Osteoblast (primary cell): ENCODE measurements at regions not wholly inside any gene's neighbourhood (a gene's known extent, or its start where the extent isn't known, plus 50 kb on each side); places are given as distances from the start of the nearest gene placed in this dataset.

Experiments
- DNase-seq: peaks from one replicate; pipeline ENCODE4 v3.0.0; 2011; ENCODE audit warnings: low spot score, mixed read lengths; ENCODE audit not compliant: insufficient read length; ENCODE audit errors: missing footprints
- H2AFZ ChIP-seq: 2 replicates; pipeline ENCODE4 v1.6.0; 2011; ENCODE audit warnings: mild to moderate bottlenecking, low read length
- H3K27ac ChIP-seq: 2 replicates; pipeline ENCODE4 v1.5.1; 2011; ENCODE audit warnings: mild to moderate bottlenecking, low read depth, low read length, moderate library complexity
- H3K27me3 ChIP-seq: 2 replicates; pipeline ENCODE4 v1.6.0; 2012; ENCODE audit warnings: mild to moderate bottlenecking, control low read depth, inconsistent platforms, low read length, moderate library complexity; ENCODE audit not compliant: insufficient read depth
- H3K36me3 ChIP-seq: 2 replicates; pipeline ENCODE4 v1.5.1; 2011; ENCODE audit warnings: mild to moderate bottlenecking, low read length, control low read depth, moderate library complexity; ENCODE audit not compliant: insufficient read depth
- H3K4me1 ChIP-seq: 2 replicates; pipeline ENCODE4 v1.5.1; 2011; ENCODE audit warnings: mild to moderate bottlenecking, low read length, control low read depth, moderate library complexity; ENCODE audit not compliant: insufficient read depth
- H3K4me2 ChIP-seq: 2 replicates; pipeline ENCODE4 v1.6.0; 2011; ENCODE audit warnings: mild to moderate bottlenecking, low read length; ENCODE audit not compliant: insufficient read depth
- H3K4me3 ChIP-seq: fragments of 200-600 bp; sonication (generic); 3 replicates; pipeline ENCODE4 v1.5.1; 2012; ENCODE audit warnings: mild to moderate bottlenecking, low read length, inconsistent platforms; ENCODE audit not compliant: insufficient read depth
- H3K79me2 ChIP-seq: 2 replicates; pipeline ENCODE4 v1.6.0; 2012; ENCODE audit warnings: mild to moderate bottlenecking, low read length, control low read depth, inconsistent platforms; ENCODE audit not compliant: insufficient read depth
- H3K9me3 ChIP-seq: 2 replicates; pipeline ENCODE4 v1.5.1; 2011; ENCODE audit warnings: low read depth, low read length, control low read depth
- H4K20me1 ChIP-seq: 2 replicates; pipeline ENCODE4 v1.6.0; 2012; ENCODE audit warnings: mild to moderate bottlenecking, low read length, control low read depth; ENCODE audit not compliant: insufficient read depth
- TF ChIP-seq, protein P1 (sequence below): IDR thresholded peaks from 2 replicates; pipeline ENCODE4 v1.5.1; 2011; ENCODE audit warnings: mild to moderate bottlenecking, low read depth, low read length, moderate library complexity; ENCODE audit errors: extremely low read depth

DNA sequence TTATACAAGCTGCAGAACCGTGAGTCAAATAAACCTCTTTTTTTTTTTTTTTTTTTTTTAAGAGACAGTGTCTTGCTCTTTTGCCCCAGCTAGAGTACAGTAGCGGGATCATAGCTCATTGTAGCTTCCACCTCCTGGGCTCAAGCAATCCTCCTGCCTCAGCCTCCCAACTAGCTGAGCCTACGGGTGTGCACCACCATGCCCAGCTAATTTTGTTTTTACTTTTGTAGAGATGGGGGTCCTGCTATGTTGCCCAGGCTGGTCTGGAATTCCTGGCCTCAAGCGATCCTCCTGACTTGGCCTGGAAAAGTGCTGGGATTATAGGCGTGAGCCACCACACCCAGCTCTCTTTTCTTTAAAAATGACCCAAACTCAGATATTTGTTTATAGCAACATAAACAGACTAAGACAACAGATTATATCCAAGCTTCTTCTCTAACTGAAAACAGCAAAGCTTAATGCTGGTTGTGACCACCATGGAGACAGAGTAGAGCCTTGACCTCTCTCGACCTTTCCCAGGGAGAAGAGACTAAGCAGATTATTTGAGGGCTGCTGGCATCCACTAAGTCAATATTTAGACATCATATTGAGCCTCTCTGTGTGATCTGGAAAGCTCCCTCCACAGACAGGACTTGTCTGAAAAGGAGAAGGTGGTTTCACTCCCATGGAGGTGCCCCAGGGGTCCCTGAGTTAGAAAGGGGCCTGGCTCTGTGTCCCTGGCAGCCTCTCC lies 150.0 kb downstream of the KCTD15 start:
- H3K9me3 ChIP-seq, result no peaks in the 10 kb centered on the region
- TF ChIP-seq, protein P1, sequence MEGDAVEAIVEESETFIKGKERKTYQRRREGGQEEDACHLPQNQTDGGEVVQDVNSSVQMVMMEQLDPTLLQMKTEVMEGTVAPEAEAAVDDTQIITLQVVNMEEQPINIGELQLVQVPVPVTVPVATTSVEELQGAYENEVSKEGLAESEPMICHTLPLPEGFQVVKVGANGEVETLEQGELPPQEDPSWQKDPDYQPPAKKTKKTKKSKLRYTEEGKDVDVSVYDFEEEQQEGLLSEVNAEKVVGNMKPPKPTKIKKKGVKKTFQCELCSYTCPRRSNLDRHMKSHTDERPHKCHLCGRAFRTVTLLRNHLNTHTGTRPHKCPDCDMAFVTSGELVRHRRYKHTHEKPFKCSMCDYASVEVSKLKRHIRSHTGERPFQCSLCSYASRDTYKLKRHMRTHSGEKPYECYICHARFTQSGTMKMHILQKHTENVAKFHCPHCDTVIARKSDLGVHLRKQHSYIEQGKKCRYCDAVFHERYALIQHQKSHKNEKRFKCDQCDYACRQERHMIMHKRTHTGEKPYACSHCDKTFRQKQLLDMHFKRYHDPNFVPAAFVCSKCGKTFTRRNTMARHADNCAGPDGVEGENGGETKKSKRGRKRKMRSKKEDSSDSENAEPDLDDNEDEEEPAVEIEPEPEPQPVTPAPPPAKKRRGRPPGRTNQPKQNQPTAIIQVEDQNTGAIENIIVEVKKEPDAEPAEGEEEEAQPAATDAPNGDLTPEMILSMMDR, result no peak
- H2AFZ ChIP-seq, result no peak overlapping the region
- no peak overlapping the region for H3K4me3 ChIP-seq
- no peaks in the 10 kb centered on the region for H3K36me3 ChIP-seq
- no peak overlapping the region for H3K27ac ChIP-seq
- DNase-seq, result no peak
- H3K27me3 ChIP-seq, result no peaks in the 10 kb centered on the region
- no peaks in the 10 kb centered on the region for H3K79me2 ChIP-seq
- no peaks in the 10 kb centered on the region for H3K4me1 ChIP-seq
- no peak overlapping the region for H3K4me2 ChIP-seq
- no peaks in the 10 kb centered on the region for H4K20me1 ChIP-seq

DNA sequence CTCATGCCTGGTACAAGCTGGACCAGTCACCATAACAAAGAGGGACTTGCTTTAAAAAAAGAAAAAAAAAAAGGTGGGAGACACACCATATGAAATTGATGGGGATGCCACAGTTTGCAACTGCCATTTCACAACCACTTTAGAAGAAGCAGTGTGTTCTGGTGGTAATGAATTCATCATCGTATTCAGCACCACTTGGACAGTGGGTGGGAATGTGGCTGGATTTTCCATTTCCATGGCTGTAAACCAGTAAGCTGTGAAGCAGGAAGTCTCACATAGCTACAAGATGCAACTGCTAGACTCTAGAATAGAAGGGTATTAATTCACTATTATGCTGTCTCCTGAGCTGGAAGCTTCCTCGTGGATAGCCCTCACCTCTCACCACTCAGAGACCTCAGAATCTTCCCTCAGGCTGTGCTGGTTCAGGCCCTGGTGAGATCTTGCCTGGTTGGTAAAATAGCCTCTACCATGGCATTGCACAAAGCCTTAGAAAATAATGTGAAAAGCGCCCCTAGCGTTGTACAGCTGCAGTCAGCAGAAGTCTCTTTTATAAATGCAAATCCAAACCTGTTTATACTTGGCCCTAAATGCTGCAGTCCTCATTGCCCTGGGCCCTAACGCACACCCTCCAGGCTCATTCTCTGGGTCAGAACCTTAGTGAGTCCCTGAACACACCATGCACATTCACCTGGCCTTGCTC lies 150.7 kb downstream of the KCTD15 start:
- H3K79me2 ChIP-seq, result no peaks in the 10 kb centered on the region
- H3K9me3 ChIP-seq, result no peaks in the 10 kb centered on the region
- H3K27ac ChIP-seq, result no peak overlapping the region
- no peaks in the 10 kb centered on the region for H3K4me1 ChIP-seq
- no peaks in the 10 kb centered on the region for H4K20me1 ChIP-seq
- H2AFZ ChIP-seq, result no peak overlapping the region
- H3K36me3 ChIP-seq, result no peaks in the 10 kb centered on the region
- no peak overlapping the region for H3K4me2 ChIP-seq
- H3K4me3 ChIP-seq, result no peak overlapping the region
- H3K27me3 ChIP-seq, result no peaks in the 10 kb centered on the region
- TF ChIP-seq, protein P1, result peak; percentile 28
- no peak for DNase-seq

DNA sequence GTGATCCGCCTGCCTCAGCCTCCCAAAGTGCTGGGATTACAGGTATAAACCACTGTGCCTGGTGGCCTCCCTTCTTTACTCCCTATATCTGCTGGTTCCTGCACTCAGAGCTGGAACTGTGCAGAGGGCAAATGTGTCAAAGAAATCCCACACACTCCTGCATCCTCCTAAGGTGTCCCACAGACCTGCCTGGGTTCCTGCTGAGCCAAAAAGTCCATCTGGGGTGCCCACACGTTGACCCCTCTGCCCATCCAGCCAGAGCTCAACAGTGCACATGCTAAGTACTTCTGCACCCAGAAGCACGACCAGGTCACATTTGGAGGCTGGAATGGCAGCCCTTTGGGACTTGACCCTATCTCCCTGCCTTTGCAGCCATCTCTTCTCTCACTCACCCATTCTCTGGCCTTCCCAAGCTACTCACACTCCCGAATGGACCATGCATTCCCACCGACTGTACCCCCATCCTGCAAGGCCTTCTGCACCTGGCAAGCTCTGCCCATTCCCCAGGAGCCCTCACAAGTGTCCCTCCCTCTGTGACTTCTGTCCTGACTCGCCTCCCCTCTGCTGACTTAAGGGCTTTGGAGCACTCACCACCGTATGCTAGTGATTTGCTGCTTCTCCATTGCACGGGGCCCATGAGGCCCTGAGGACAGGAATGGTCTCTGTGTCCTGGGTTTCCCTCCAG lies 152.1 kb downstream of the KCTD15 start:
- DNase-seq, result no peak
- Histone ChIP-seq H2AFZ (no peak overlapping the region), H3K9me3 (no peaks in the 10 kb centered on the region), H3K4me3 (no peak overlapping the region), H3K36me3 (no peaks in the 10 kb centered on the region), H3K79me2 (no peaks in the 10 kb centered on the region), H3K4me2 (no peak overlapping the region), H3K27me3 (no peaks in the 10 kb centered on the region), H3K4me1 (no peaks in the 10 kb centered on the region), H3K27ac (no peak overlapping the region), H4K20me1 (no peaks in the 10 kb centered on the region)
- TF ChIP-seq, protein P1, result no peak
